NCI-H2227 (cell line): ENCODE measurements at regions not wholly inside any gene's neighbourhood (a gene's known extent, or its start where the extent isn't known, plus 50 kb on each side); places are given as distances from the start of the nearest gene placed in this dataset.

Experiments used
- DNase-seq: peaks from one replicate; lab custom pipeline; 2025; ENCODE audit not compliant: unreplicated experiment; lab: John Stamatoyannopoulos, UW

DNA sequence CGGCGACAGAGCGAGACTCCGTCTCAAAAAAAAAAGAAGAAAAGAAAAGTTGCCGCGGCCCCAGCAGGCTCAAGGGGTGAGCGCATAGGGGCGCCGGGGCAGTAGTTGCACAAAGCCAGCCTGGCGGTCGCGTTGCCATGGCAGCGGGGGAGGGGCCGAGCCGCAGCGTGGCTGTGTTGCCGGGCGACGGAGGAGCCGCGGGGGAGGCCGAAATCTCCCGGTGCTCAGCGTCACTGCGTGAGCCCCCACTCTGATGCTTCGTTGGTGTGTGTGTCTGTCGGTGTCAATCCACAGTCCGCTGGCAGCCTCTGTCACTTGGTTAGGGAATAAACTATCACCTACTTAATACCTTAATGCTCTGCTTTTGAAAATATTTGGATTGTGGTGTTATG lies 82.9 kb upstream of the C1QTNF9B start:
- DNase-seq, result peak; percentile 85

DNA sequence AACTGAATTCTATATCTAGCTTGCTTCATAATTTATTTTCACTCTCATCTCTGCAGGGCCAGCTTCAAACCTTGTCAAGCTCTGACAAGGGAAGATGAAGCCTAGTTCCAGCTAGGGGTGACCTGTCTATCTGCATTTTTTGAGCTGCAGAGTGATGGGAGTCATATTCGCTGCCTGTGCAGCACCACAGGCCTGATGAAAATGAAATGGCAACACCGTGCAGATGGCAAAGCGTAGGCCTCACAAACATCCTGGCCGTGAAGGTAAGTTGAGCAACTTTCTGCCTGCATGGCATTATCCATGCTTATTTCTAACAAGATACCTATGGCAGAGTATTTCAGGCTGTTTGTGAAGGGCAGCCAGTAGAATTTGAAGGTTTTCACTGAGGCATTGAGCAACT lies 86.4 kb upstream of the C1QTNF9B start:
- no peak for DNase-seq

DNA sequence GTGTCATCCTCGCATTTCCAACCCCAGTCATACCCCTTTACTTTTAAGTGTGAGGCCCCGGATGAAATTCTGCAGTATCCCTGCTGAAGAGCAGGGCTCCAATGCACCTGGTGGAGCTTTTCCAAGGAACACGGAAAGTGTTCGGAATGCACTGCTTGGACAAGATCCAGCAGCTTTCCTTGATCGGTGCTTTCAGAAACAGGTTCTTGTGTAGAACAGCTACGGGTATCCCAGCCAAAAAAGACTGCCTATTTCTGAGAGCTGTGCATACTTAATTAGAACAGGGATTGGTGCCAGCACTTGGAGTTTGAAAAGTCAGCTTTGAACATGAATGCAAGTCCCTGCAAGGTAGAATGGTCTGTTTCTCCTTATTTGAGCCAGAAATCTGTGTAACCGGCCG lies 87.2 kb upstream of the C1QTNF9B start:
- DNase-seq, result no peak

DNA sequence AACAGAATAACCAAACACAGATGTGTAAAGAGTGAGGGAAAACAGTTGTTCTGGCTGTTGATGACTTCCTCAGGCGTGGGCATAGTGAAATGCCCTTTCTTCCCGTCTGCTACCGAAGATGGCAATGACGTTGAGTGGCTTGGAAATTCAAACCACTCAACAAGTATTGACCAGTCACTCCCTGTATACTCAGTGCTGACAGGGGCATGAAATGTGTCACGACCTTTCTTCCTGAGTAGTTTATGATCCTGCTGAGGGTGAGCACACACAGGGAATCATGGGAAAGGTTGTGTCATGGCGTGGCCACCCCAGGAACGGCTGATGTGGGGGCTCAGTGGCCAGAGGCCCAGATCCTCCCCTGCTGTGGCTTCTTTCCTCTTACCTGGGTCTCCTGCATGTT lies 87.8 kb upstream of the C1QTNF9B start:
- no peak for DNase-seq

DNA sequence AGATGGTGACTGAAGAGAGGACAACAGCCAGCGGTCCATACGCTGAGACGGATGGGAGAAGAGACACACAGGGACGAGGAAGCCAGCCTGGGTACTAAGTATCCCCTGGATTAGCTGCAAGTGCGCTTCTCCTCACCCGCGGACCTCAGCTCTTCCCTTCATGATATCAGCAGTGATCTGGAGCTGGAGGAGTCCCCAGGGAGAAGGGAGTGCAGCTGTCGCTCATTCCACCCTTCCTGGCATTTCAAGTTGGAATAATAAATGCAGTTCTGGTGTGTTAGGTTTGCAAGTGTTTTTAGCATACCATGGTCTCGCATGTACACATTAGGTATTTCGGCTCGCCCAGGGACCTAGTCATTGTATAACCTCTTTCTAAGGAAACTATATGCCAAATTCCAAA lies 88.5 kb upstream of the C1QTNF9B start:
- DNase-seq, result no peak

DNA sequence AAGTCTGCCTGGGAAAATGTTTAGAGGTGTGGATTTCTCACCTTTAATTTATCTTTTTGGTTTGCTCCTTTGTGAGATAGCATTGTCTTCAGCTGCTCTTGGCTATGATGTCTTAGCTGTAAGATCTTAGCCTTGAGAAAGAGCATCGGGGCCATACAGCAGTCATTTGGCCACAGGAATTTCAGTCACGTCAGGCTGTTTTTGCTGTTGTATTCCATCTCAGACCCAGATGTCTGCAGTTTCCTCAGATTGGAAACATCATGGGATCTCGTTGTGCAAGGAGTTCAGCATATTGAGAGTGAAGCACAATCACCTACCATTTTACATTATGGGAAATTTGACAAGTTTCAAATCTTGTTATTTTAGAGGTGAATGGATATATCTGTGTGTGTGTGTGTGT lies 89.3 kb upstream of the C1QTNF9B start:
- DNase-seq, result no peak

DNA sequence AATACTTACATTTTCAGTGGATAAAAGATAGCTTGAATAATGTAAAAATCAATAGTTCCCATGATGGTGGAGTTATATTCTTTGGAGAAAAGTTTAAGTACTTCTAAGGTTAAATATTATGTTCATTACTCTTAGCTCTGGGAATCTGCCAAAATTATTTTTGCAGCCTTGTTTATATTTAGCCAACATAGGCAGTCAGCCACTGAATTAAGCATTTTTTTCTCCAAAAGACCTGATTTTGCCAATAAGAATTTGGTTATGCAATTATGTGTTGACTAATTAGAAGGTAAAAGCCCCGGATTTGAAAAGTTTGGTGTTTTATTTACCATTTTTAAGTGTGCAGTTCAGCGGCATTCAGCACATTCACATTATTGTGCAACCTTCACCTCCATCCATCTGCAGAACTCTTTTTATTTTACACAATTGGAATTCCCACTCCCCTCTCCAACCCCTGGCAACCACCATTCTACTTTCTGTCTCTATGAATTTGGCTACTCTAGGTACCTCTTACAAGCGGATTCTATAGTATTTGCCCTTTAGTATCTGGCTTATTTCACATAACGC lies 90.1 kb upstream of the C1QTNF9B start:
- no peak for DNase-seq

DNA sequence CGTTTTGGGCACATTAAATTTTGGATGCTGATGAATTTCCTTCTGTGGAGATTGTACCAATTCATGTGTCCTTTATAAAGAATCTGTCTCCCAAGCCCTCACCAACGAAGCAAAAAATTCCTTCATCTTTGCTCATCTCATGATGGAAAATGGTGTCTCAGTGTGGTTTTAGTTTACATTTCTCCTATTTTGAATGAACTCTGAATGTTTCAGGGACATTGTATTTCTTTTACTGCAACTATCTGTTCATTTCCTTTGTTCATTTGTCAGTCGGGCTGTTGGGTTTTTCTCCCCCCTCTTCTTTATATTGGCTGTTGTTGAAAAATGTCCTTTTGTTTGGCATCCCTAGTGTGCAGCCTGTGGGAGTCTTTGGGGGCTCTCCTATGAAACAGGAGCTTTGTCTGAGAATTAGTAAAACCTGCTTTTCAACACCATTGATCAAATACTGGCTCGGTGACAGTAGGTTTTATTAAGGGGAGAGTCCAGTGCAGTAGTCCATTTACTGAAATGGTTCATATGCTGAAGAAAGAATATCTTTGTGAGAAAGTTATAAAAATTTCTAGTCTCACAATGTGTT lies 91.3 kb upstream of the C1QTNF9B start:
- no peak for DNase-seq

DNA sequence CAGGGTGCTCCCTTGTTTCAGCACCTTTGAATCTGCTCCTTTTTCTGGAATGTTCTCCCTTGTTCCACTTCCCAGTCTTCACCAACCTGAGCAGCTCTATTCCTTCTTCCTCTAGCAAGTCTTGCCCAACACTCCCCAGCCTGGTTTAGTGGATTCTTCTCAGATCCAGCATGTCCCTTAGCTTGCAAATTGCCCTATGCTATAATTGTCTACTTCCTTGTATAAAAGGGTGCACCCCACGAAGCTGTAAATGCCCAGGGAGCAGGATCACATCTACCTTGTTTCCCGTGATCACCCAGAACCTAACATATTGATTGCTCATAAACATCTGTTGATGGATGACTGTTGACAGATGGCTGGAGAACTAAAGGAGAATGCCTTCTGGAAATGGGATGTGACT lies 93.2 kb upstream of the C1QTNF9B start:
- DNase-seq, result no peak

DNA sequence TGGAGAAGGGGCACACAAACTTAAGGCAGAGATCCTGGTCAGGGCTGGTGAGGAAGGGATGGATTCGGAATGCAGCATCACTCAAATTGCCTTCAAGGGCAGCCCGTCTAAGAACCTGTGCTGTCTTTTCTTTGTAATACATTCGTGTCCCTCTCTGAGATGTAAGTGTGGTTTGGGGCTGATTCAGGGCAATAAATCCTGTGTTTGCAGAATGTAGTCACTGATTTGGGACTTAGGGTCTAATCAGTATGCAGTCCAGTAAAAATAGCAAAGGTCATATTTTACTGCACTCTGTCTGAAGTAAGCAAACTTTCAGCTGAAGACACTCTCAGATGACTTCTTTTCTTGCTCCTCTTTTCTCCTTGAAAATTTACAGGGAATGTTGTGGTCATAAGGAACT lies 93.8 kb upstream of the C1QTNF9B start:
- no peak for DNase-seq

DNA sequence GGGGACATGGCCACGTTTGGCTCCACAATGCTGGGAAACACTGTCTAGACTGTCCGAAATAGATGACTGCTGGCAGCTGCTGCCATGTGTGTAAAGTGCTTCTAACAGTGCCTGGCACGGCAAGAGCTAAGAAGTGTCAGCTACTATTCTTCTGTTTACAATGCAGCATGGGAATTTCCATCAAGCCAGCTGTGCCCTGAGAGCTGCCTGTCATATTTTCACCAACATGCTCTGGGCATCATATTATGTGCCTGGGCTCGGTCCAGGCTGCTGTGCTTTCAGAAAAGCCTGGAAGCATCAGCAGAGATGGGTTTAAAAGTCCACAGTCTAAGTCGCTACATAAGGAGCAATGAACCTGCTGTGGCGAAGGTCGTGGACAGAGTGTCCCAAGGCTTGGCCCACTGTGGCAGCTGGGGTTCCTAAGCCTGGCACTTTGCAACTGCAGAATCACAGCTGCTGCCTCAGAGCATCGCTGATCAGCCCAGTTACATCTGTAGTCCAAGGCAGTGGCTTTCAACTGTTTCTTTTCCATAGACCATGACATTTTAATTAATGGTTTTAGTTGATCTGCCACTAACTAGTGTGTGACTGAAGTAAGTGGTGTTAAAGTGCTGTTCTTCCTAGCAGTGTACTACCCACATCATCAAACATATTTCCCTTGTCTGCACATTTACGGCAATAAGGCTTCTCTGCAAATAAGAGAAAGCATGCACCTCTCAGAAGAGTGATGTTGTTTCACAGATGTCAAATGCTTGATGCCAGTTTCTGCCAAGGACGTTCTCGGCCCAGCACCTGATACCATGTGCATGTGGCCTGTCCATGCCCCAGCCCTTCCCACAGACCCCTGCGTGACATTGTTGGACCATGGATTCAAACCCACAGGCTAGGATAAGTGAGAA lies 95.7 kb upstream of the C1QTNF9B start:
- no peak for DNase-seq

DNA sequence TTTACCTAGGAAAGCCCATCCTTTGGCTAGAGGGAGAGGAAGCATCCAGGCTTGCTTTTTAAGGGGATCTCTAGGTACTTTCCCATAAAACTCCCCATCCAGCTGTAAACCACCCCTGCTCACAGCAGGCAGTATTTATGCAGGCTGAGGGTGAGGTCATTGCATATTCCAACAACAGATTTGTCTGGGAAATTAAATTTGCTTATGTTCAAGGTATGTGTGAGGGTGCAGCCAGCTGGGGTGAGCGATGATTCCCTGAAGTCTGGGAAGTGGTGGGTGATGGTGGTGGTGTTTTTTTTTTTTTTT lies 96.3 kb upstream of the C1QTNF9B start:
- no peak for DNase-seq

DNA sequence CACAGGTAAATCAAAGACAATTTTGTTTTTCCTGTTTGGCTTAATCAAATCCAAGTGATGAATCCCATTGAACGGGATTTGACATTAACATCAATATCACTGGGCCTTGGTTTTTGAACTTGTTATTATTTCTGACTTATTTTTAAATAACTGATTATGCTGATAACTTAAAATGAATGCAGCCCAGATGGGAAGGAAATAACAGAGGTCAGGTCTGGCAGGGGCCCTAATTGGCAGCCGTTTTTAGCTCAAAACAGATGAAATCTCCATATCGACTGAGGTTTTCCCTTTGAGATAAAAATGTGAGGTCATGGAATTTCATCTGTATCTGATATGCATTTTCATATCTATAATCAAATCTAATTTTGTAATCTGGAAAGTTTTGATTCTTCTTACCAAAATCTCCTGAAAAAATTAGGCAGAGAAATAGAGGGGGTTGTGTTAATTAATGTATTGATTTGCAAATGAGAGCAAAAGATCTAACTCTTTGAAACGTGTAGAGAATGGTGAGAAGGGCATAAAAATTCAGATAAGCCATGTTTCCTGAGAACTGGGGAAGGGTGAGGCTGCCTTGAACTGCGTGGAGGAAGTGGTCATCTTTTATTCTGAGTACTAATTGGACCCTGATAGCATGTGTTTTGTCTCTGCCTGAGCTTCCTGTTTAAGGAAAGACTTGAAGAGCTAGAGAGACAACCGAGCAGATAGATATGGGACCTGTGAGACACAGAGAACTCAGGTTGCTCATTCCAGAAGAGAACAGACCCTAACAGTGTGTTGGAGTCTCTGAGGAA lies 98.2 kb upstream of the C1QTNF9B start:
- no peak for DNase-seq

DNA sequence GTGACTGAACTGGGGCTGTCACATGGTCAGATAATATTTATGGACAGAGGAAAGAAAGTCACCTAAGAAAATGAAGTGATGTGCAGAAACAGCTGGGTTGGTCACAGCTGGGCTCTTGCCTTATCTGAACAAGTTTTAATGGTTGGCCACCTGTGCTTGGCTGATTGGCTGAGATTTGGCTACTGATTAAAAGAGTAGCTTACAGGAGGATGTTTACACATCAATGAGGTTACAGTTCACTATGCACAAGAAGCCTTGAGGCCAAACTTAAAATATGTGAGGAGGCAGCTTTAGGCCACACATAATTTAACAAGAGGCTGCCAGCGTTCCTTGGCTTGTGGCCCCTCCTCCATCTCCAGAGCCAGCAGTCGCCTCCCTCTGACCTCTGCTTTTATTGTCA lies 99.2 kb upstream of the C1QTNF9B start:
- DNase-seq, result no peak

DNA sequence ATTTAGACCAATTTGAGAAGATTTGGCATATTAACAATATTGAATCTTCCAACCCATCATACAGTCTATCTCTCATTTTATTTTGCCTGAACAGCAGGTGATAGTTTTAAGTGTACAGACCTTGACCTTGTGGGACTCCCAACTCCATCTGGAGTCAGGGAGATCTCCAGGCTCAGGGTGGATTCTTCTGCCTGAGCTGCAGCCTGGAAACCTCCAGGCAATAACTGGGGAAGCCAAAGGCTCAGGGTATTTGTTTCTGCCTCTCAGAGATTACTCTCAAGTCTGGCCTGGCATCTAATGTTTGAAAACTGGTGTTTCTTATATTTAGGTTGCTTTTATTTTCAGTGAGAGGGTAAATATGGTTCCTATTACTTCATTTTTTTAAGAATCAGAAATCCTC lies 102.1 kb upstream of the C1QTNF9B start:
- DNase-seq, result no peak

DNA sequence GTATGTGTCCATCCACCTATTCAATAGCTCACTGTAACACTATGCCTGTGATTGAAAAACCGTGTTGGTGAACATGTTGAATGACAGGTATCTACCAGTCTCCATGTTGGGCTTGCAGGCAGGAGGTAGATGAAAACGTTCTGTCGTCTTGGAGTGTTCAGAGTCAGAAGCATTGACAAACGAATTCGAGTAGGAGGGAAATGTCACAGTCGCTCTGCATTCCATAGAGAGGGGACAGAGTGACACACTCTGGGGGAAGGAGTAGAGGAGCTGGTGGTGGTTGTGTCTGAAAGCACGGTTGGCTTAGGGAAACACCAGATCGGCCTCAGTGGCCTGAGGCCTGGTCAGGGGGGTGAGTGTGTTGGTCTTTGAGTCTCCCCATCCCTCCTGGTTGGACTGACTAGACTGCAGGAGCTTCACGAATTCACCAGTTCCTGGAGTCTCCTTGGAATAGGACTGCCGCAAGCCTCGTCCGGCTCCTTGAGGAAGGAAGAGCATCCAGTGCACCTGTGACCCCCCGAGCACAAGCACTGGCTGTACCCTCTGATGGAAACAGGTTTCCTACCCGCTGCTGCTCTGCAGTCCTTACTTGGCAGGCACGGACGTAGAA lies 105.0 kb upstream of the C1QTNF9B start:
- DNase-seq, result no peak

DNA sequence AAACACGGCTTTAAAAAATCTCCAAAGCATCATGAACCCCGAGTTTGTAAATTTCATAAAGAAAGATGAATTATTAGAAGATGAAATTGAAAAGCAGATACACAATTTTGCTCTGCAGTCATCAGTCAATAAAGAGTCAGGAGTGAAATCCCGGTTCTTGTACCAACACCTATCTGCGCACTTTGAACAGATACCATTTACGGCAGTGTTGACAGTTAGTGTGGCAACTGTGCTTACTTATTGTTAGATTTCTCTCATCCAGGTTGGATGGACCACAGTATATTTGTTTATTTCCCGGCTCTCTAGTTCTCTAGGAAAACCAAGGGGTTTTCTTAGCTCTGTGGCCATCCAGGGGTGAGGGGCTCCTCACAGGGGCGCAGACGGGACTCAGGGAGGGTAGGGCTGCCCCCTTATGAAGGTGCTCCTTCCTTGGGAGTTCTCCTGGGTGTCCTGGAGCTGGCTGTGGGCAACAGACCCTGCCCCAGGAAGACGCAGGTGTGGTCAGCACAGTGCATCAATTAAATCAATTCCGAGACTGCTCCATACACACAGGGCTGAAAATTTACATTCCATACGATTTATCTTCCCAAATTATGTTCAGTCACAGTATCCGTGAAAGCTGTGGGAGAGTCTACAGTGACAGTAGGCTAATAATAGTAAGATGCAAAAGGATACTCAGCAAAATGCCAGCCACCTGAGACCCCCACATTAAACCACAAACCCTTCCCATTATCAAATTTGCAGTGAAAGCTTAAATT lies 107.0 kb upstream of the C1QTNF9B start:
- DNase-seq, result peak; percentile 55

DNA sequence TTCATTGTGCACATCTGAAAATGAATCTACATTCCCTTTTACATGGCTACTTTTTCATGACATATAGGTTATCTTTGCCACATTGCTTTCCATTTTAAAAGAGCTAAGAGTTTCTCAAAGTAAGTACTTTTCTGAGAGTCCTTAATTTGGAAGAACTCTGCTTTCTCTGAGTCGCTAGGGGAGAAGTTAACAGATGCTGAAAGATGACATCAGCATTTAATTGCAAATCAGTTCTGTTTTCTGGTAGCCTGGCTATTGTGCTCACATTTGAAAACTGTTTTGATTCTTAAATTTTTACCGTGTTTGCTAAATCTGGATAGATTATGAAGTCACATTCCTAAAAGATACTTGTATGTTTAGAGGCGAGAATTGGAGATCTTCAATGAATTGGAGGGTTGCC lies 107.7 kb upstream of the C1QTNF9B start:
- no peak for DNase-seq

DNA sequence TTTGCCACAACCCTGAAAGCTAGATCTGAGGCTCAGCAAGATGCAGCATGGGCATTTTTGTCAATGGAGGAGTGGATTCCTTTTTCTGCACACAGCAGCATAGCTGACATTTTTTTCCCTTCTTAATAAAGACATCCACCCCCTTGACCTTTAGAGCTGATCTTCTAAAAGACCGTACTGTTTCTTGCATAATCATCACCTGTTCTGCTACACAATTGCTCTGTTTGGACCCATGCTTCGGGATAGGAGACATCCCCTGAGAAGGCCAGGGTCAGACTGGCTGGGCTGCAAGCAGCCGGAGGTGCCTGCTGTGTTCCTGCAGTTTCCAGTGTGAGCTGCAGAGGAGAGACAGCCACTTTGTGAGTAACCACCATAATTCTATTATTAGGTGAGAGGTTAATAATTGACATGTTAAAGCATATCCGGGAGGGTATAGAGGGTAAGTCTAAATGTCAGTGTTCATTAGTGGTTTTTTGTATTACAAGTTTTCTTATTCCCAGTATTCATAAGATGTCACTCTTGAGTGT lies 108.5 kb upstream of the C1QTNF9B start:
- DNase-seq, result peak; percentile 2

DNA sequence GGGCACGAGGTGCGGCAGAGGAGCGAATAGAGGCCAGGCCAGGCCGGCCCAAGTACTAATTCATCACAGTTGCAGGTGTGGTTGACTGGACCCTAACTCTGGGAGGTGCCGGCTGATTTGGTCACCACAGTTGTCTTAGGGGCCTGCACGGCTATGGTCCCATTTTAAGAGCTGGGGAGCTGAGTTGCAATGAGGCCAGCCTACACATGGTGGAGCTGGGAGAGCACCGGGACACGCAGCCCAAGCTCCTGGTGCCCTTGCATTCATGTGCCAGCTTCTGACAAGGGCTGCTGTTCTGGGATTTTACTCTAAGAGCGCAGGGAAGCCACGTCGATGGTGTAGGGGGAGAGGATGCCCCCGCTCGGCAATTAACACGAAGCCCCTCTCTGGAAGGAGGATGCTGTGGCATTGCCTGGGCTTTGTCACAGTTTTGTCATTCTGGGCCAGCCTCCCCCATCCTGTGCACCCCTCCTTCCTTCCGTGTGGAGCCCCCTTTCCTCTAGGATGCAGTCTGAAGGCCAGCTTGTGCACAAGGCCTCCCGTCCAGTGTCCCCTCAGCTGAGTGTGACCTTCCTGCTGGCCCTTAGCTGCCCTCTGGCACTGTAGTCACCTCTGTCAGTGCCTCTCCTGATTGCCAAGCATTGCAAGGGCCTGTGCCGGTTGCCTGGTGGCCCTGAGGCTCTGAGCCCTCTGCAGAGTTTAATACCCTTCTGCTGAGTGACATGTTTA lies 109.4 kb upstream of the C1QTNF9B start:
- DNase-seq, result no peak
